ENCODE measurements at regions not wholly inside any gene's neighbourhood (a gene's known extent, or its start where the extent isn't known, plus 50 kb on each side); places are given as distances from the start of the nearest gene placed in this dataset.

- Histone ChIP-seq H3K79me2 (ENCODE audit: control insufficient read depth, insufficient read depth, low read length) (no peaks in the 10 kb centered on the region), H3K4me2 (ENCODE audit: extremely low read depth, insufficient read depth, low read length) (peak overlapping the region; percentile 4), H3K4me1 (ENCODE audit: control insufficient read depth, extremely low read depth, insufficient read depth, low read length) (peaks cover 2% of the 10 kb centered on the region), H3K27me3 (ENCODE audit: control insufficient read depth, insufficient read depth, low read length) (no peaks in the 10 kb centered on the region), H2AFZ (ENCODE audit: low read length) (no peak overlapping the region), H3K9me3 (ENCODE audit: control insufficient read depth, insufficient read depth, low read depth, low read length) (no peaks in the 10 kb centered on the region), H3K9ac (ENCODE audit: insufficient read depth, low read length) (no peak overlapping the region), H3K4me3 (replicated peaks in 1 of 4; ENCODE audit: control extremely low read depth in 1 of 4, insufficient read depth in 1 of 4, low read depth in 3 of 4, low read length in 4 of 4) (no peak overlapping the region), H4K20me1 (ENCODE audit: control insufficient read depth, extremely low read depth, insufficient read depth, low read length) (no peaks in the 10 kb centered on the region), H3K36me3 (ENCODE audit: control insufficient read depth, insufficient read depth, low read length) (no peaks in the 10 kb centered on the region), H3K27ac (ENCODE audit: insufficient read depth, low read length) (no peak overlapping the region)
- DNase-seq (ENCODE audit: low read depth in 2 of 2) = no peak
- no peak for TF ChIP-seq CTCF (conservative IDR thresholded peaks at IDR 0.05 in 1 of 2, IDR thresholded peaks at IDR 0.05 in 1 of 2; ENCODE audit: low read depth in 1 of 2, low read length in 2 of 2)
- no peak for TF ChIP-seq EZH2 (IDR thresholded peaks at IDR 0.05; ENCODE audit: low read length, missing control alignments)
These were observed 189.7 kb downstream of the TMEM26 start for GRCh38 chr10:61263518-61263917.

GRCh38 chr10:61262486-61263261 is 190.5 kb downstream of the TMEM26 start:
- no peaks in the 10 kb centered on the region for H3K79me2 ChIP-seq (ENCODE audit: control insufficient read depth, insufficient read depth, low read length)
- H3K4me1 ChIP-seq (ENCODE audit: control insufficient read depth, extremely low read depth, insufficient read depth, low read length) = peaks cover 2% of the 10 kb centered on the region
- TF ChIP-seq EZH2 (IDR thresholded peaks at IDR 0.05; ENCODE audit: low read length, missing control alignments) (no peak), CTCF (conservative IDR thresholded peaks at IDR 0.05 in 1 of 2, IDR thresholded peaks at IDR 0.05 in 1 of 2; ENCODE audit: low read depth in 1 of 2, low read length in 2 of 2) (no peak)
- H3K36me3 ChIP-seq (ENCODE audit: control insufficient read depth, insufficient read depth, low read length) = no peaks in the 10 kb centered on the region
- peak; percentile 78 to 84 for DNase-seq (ENCODE audit: low read depth in 2 of 2)
- no peaks in the 10 kb centered on the region for H4K20me1 ChIP-seq (ENCODE audit: control insufficient read depth, extremely low read depth, insufficient read depth, low read length)
- no peak overlapping the region for H3K9ac ChIP-seq (ENCODE audit: insufficient read depth, low read length)
- H3K27ac ChIP-seq (ENCODE audit: insufficient read depth, low read length) = no peak overlapping the region
- no peak overlapping the region for H2AFZ ChIP-seq (ENCODE audit: low read length)
- H3K4me3 ChIP-seq (replicated peaks in 1 of 4; ENCODE audit: control extremely low read depth in 1 of 4, insufficient read depth in 1 of 4, low read depth in 3 of 4, low read length in 4 of 4) = no peak overlapping the region
- H3K4me2 ChIP-seq (ENCODE audit: extremely low read depth, insufficient read depth, low read length) = peak overlapping the region; percentile 11
- H3K9me3 ChIP-seq (ENCODE audit: control insufficient read depth, insufficient read depth, low read depth, low read length) = no peaks in the 10 kb centered on the region
- no peaks in the 10 kb centered on the region for H3K27me3 ChIP-seq (ENCODE audit: control insufficient read depth, insufficient read depth, low read length)

- H3K27me3 ChIP-seq (ENCODE audit: control insufficient read depth, insufficient read depth, low read length) = no peaks in the 10 kb centered on the region
These were observed 195.2 kb downstream of the TMEM26 start for GRCh38 chr10:61257956-61258496.

More at GRCh38 chr10:61257956-61258496, 195.2 kb downstream of the TMEM26 start:
- Histone ChIP-seq H3K4me2 (ENCODE audit: extremely low read depth, insufficient read depth, low read length) (no peak overlapping the region), H3K79me2 (ENCODE audit: control insufficient read depth, insufficient read depth, low read length) (no peaks in the 10 kb centered on the region), H3K9me3 (ENCODE audit: control insufficient read depth, insufficient read depth, low read depth, low read length) (no peaks in the 10 kb centered on the region), H4K20me1 (ENCODE audit: control insufficient read depth, extremely low read depth, insufficient read depth, low read length) (no peaks in the 10 kb centered on the region), H2AFZ (ENCODE audit: low read length) (no peak overlapping the region), H3K27ac (ENCODE audit: insufficient read depth, low read length) (no peak overlapping the region), H3K36me3 (ENCODE audit: control insufficient read depth, insufficient read depth, low read length) (no peaks in the 10 kb centered on the region), H3K9ac (ENCODE audit: insufficient read depth, low read length) (no peak overlapping the region), H3K4me1 (ENCODE audit: control insufficient read depth, extremely low read depth, insufficient read depth, low read length) (no peaks in the 10 kb centered on the region), H3K4me3 (replicated peaks in 1 of 4; ENCODE audit: control extremely low read depth in 1 of 4, insufficient read depth in 1 of 4, low read depth in 3 of 4, low read length in 4 of 4) (no peak overlapping the region)
- DNase-seq (ENCODE audit: low read depth in 2 of 2) = peak; percentile 23 to 52
- no peak for TF ChIP-seq EZH2 (IDR thresholded peaks at IDR 0.05; ENCODE audit: low read length, missing control alignments)
- no peak for TF ChIP-seq CTCF (conservative IDR thresholded peaks at IDR 0.05 in 1 of 2, IDR thresholded peaks at IDR 0.05 in 1 of 2; ENCODE audit: low read depth in 1 of 2, low read length in 2 of 2)

Data from fibroblast of lung (primary cell).